ENCODE measurements at regions not wholly inside any gene's neighbourhood (a gene's known extent, or its start where the extent isn't known, plus 50 kb on each side); places are given as distances from the start of the nearest gene placed in this dataset.

DNA sequence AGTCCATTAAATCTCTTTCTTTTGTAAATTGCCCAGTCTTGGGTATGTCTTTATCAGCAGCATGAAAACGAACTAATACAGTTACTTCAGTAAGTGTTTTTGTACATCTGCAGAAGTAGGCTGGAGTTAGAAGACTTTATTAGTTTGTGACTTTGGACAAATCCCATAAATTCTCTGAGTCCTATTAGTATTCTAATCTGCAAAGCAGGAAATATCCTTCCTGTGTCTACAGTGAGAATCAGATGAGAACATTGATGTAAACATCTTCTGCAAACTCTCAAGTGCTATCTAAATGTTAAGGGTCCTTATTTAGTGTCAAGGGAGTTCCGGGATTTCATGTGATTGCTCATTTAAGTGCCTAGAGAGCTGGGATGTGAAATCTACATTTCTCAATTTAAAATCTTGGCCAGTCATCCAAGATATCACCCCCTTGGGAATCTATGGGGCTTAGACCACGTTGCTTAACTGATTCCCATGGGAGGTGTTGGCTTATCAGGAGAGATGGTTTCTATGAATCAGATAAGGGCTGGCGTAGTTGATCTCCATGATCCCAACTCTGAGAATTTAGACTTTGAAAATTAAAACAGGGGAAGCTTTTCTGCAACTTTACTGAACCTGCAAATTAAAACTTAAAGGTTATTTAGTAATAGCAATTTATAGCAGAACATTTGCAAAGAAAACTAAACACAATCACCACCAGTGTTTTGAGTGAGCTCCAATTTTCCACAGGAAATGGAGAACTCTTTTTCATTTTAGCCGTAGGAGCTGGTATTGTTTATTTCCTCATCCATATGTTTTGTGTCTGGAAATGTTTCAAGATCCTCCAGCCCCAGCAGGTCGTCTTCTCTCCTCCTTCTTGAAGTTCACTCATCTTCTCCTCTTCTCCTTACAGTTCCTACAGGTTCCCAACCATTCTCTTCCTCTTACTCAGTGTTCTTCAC is 241.6 kb upstream of the CD180 start:
- DNase-seq: no peak

DNA sequence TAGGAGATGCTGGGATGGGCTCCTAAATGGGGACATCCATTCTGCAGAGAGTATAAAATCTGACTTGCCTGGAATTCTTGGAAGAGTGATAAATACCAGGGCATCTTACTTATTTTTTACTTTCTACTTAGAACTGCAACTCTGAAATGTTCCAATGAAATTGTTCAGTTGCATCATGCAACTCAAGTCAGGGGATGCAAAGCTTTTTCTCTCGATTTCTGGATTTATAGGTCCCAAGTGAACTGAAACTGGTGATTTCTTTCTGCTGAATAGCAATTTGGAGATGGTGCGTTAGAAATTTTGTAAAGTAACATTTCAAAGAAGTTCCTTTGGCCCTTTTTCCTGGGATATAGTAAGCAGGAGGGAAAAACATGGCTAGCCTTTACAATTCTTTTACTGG is 238.4 kb upstream of the CD180 start:
- DNase-seq: no peak

DNA sequence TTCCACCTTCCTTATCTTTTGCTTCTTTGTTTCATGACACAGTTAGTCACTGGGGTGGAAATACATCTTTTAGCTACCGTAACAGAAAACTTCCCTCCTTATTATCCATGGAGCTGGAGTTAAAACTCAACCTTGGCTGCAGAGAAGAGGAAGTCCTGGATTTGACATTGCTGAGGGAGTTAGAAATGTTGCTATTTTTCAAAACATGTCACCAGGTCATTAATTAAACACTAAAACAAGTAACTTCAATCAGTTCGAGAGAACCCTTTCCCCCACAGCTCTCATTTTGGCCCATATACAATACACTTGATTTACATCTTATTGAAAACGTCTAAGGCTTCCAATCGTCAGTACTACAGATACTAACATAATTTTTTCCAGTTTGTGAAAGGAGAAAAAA is 237.9 kb upstream of the CD180 start:
- no peak for DNase-seq

DNA sequence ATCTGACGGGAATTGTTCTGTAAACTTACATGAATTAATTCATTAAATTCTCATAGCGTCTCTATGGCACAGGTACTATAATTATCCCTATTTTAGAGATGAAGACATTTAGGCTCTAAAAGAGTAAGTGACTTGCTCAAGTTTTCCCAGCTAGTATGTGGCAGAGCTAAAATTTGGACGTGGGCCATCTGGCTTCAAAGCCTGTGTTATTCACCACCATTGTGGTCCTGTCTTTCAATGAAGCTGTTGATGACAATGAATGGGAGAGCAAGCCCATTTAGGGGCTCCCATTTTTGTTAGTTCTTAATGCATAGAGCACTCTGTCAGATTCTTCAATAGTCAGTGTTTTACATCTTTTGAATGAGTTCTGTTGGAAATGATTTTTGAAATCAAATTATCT is 236.0 kb upstream of the CD180 start:
- DNase-seq: no peak

DNA sequence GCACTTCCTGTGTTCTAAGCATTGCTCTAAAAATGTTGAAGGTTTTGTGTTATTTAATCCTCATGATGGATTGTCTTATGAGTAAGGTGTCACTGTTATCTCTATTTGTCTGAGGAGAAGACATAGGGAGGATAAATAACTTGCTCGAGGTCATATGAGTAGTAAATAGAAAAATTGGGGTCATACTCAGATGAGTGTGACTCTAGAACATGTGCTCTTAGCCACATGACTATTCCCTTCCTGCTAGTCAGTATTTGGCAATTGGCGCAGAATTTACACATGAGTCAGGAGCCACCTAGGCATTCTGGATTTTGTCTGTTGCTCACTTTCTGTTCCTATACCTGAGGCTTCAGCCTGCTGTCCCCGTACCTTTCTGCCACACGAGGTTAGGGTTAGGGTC is 234.6 kb upstream of the CD180 start:
- DNase-seq: no peak

DNA sequence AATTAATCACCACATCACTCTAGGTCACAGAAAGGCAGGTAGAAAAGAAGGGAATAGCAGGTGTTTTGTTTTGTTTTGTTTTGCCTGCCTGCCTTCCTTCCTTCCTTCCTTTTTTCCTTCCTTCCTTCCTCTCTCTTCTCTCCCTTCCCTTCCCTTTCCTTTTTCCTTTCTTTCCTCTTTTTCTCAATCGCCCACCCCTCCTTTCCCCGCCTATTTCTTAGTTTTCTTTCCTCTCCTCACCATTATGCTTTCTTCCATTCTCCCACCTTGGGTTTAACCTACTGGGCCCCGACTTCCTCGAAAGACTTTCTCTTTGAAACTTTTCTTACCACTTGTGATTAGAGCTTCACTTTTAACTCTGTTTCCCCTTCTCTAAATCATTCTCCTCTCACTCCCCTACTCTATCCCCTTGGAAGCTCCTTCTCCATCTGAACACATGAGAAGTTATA is 231.3 kb upstream of the CD180 start:
- no peak for DNase-seq

DNA sequence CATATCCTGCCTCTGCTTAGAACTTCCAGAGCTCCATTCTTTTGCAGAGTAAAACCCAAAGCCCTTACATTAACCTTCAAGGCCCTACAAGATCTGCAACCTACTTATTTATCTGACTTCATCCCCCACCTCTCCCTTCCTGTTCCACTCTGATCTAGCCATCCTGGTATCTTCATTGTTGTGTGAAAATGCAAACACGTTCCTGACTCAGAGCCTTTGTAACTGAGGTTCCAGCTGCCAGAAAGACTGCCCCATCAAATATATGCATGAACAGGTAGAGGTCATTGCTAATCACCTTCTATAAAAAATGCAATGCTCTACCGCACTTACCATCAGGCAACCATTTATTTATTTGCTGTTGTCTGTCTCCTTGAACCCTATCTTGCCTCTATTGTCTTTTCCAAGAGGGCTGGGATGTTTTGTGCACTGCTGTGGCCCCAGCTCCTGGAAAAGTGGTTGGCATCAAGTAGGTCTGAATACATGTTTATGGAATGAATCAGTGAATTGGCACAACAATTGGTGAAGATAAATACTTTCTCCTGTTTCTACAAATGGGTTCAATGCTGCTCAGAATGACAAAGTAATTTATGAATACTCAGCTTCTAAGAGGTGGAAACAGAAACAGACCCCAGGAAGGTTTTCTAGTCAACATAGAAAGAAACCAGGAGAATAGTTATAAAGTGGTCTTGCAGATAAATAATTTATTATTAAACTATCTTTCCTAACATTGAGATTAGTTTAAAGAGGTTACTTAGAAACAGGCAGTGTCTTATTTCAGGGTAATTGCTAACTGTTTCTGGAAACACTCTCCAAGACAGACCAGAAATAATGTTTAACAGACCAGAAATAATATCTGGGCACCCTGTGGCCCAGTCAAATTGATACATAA is 230.6 kb upstream of the CD180 start:
- DNase-seq: no peak

DNA sequence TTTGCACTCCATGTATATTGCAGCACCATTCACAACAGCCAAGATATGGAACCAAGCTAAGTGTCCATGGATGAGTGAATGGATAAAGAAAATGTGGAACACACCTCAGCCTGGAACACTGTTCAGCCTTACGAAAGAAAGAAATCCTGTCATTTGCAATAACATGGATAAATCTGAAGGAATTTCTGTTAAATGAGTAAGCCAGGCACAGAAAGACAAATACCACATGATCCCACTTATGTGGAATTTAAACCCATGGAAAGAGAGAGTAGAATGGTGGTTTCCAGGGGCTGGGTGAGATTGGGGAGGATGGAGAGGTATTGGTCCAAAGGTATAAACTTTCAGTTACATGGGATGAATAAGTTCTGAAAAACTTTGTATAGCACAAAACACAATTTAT is 228.9 kb upstream of the CD180 start:
- DNase-seq: no peak

DNA sequence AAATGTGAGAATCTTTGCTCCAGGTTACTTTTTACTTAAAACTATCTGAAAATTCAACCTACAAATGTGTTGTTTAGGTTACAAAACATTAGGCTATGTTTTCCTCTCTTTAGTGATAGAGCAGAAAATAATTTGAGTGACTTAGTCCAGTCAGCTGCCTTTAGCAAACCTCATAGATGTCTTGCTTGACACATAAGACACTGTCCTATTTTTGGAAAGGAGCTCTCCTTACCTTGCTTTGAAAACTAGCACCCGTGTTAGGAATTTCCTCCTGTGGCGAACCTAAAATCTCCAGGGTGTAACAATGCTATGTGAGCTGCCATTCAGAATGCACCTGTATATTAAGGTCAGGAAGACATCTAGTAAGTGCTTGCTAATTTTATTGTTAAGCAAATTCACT is 221.2 kb upstream of the CD180 start:
- no peak for DNase-seq

DNA sequence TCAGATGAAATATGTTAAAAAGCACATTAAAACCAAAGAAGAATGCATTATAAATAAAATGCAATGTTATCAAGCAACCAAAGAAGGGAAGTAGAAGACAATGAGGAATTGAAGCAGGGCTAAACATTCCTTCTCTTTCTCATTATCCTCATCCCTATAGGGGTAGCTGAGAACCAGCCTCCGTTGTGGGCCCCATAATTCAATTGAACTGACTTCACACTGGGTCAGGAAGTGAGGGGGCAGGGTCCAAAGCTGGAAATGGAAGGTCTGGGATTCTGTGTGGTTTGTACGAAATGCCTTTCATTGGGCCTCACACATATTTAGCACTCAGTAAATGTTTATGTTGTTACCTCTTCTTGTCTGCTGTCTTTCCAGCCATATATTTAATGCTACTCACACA is 220.4 kb upstream of the CD180 start:
- no peak for DNase-seq

DNA sequence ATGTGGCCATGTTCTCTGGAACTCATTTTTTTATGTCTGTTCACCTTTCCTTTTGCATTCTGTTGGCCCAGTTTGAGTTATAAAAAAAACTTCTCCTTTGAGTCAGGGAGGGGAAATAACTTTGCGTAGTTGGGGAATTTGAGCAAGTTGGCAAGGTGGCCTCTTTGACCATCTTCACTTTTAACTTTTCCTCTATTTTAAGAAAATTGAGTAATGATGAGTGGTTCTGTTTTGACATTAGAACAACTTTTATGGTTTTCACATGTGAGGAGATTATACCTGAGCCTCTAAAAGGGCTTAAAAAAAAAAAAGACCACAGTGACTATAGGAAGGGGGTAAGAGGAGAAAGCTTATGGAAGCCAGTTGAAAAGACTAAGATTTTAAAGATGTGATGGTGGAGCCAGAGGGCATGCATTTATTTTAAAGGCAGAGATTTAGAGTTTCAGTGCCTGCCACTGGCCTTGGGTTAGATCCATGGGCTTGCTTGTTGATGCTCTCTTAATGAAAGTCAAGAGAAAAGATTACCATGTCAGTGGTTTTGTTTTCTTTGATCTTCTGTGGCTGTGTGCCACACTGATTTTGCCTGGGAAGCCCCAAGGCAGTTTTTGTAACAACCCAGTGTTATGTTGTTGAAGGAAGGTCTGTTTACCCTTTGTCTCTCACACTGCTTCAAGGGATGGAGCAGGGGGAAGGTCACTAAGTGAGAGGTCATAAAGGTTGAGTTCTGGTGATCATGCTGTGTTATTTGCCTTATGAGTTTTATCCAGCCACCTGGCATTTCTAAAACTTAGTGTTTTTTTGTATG is 219.7 kb upstream of the CD180 start:
- no peak for DNase-seq

DNA sequence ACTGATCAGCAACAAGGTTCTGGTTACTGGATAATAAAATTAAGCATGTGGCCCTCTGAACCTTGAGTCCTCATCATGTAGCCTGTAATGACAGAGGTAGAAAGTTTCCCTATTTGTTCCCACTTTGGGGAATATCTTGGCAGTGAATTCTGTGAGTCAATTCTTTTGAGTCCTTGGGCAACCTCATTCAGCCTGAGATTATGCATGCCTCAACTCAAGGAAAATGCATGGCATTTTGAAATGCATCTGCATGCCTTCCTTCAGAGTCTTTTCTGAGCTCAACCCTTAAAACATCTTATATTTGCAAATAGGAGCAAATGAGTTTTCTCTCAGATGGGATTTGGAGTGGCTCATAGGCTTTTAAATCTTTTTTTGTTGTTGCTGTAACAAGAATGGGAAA is 218.1 kb upstream of the CD180 start:
- DNase-seq: no peak

DNA sequence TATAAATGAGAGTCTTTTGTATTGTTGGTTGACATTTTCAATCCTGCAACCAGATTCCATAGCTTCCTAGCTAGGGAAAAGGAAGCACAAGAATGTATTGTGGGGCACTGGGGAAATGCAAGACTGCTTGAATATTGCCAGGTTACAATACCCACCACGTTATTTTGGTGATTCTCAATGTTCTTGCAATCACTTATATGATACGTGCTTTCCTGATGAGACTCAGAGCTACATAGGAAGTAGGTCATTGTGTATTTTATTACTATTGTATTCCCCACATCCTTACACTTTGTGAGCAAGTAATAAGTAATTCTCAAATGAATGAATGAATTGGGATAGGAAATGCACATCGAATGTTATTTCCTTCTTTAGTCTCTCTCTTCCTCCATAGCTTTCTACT is 217.1 kb upstream of the CD180 start:
- no peak for DNase-seq

DNA sequence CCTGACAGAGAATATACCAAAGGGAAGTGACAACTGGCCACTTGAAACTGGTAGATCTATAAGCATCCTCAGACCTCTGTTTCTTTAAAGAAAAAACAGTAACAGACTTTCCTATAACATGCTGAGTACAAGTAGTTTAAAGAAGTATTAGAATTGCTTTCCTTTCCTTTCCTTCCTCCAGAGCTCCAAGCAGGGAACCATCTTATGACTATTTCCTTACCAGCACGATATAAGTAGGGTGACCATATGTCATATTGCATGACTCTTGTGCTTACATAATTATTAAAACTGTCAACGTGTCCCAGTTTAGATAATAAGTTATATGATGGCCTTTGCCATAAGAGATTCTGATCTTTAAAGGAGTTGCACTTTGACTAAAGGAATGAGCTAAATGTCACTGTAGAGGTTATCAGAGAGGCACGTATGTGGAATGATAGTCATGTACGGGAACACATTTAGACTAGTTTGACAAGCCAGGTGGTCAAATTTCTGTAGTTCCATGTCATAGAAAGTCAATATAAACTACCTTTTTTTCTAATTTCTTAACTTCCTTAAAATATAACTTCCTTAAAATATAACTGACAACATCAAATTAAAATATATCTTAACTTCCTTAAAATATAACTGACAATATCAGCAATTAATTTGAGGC is 212.7 kb upstream of the CD180 start:
- DNase-seq: no peak

DNA sequence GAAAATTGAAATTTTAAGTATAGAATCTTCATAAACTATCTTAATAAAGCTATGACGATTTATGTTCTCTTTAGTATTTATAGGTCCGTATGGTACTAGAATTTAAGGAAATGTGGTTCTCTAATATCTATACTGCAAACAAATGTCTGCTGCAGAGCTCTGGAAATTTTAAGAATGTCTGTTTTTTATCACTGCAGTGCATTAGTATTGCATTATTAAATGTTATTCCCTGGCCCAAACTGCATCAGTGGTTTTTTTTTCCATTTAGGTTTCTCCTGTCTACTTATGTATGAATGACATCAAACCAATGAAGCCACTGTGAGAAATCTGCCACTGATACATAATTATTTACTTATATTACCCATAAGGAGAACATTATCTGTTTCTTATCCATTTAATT is 211.4 kb upstream of the CD180 start:
- DNase-seq: no peak

DNA sequence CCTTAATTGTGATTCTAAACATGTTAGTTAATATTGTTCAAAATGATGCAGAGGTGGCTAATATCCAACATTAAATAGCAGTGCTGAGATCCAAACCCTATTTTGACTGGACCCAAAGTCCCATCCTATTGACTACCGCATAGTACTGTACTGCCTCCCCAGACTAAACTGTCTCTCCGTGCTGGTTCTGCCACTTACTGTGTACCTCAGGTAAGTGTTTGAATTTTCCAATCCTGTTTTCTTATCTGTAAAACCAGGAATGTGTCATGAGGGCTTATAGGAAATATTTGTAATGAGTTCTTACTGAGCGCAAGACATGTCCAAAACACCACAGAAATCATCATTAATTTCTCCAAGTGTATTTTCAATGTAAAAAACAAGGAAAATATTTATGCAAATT is 209.2 kb upstream of the CD180 start:
- no peak for DNase-seq

DNA sequence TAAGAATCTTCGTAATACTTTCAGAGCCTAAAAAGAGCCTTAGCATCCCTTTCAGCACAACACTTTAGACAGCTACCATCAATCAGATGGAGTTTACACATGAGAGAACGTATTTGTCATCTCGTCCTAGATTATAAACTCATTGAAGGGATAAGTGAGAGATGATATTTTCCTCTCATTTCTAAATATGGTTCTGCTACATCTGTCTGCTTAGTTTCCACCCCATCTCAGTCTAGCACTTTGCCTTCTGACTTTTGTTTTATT is 208.4 kb upstream of the CD180 start:
- no peak for DNase-seq

DNA sequence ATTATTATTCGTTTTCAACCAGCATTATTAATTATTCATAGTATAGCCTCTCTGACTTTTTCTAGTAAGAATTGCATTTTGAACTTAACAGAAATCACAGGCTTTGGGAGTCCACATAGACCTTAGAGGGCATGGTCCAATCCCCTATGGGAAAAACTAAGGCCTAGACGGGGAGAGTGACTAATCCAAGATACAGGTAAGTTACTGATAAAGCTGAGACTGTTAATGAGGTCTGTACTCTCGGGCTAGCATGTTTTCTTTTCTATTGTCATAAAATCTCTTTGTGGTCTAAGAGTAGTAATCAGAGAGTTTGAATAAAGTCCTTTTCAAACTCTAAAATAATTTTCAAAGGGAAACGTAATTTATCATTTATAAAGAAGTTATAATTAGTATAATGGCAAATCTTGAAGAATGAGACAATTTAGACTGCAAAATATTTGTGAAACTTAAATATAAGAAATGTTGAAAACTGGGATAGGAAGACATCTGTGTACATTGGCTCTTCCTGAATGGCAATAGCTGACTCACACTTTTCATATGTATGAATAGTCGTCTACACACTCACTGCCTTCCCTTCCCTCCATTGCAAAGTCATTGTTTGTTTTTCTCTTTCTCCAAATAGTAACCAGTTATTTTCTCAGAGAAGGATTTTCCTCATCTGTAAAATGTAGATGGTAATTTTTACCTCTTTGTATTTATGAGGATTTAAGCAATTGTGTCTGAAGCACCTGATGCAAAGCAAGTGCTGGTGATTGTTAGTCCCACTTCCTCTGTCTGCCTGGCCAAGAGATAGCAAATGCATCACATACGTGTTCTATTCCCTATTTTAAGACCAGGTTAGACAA is 207.9 kb upstream of the CD180 start:
- DNase-seq: no peak

DNA sequence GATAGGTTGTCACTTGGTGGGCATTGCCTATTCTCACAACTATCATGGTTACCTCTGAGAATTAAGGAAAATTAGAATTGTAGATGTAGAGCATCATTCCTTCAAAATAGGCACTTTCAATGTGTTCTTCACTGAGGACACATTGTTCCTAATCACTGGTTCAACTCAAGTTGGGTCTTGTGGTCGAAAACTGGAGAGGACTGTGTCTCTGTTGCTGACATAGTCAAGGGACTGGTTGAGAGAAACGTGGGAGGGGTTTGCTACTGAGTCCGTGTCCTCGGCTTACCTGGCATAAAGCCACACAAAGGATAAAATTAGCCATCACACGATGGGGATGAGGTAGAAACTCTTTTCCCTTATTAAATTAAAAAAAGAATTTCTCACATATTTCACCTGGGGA is 205.9 kb upstream of the CD180 start:
- no peak for DNase-seq

DNA sequence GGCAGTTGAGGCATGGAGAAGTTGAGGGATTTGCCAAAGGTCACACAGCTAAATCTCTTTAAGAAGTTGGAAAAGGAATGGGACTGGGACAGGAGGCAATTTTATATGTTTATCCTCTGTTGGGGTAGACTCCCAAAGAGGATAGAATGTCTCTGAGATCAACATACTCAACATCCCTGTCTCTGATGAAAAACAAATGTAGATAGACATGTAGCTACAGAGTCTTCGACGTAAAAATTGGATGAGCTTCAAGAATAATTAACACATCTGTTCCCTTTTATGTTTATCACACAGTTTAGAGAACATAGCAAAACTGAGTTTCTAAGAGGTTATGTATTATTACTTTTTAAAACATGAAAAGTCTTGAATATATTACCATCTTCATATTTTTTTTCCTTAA is 204.6 kb upstream of the CD180 start:
- DNase-seq: no peak

DNA sequence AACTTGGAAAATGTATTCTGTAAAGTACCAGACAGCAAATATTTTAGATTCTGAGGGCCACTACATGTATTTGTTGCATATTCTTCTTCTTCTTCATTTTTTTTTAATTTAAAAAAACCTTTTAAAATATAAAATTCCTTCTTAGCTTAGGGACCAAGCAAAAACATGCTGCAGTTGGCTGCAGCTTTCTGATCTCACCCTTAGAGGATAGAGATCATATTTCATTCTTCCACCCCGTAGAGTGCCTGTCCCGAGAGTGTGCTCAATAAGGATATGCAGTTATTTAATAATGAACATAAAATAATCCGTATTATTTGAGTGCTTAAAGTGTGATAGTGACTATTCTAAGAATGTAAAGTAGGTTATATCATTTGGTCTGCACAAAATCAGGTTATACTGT is 204.2 kb upstream of the CD180 start:
- DNase-seq: no peak

All from 8988T (cell line).